ENCODE measurements at regions not wholly inside any gene's neighbourhood (a gene's known extent, or its start where the extent isn't known, plus 50 kb on each side); places are given as distances from the start of the nearest gene placed in this dataset.
A peak's percentile ranks its signal among the peaks of the same experiment; 100 is the strongest.
"Not testable (repeated sequence)": the region's sequence is repeated elsewhere in the genome, so short reads cannot be mapped to it uniquely, and the experiment has no call there.

DNA sequence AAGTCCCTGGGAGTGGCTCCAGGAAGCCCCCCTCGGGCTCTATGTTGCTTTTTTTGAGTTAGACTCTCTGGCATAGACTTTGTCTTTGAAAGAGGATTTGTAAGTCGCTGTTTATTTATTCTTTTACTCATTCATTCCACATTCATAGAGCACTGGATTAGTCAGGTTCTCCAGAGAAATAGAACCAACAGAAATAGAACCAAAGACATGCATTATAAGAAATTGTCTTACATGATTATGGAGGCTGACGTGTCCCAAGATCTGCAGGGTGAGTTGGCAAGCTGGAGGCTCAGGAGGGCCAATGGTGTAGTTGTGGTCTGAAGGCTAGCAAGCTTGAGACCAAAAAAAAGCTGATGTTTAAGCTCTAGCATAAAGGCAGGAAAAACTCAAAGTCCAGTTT lies 98.3 kb upstream of the CHD6 start:
- no peak for DNase-seq

DNA sequence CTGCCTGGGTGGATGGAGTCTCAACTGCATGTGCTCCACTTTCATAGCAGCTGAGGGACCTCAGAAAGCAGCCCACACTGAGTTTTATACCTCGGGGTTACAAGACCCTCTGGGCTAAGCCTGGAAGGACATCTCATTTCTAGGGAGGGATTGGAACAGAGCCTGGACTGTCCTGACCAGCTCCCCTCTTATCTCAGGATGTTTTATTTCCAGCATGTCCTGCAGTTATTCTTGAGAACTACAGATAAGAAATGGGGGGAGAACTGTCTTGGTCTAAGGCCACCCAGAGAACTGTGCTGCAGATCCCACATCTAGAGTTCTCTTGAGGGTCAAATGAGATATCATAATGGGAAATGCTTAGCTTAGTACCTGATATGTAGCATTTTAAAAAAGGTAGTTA lies 97.3 kb upstream of the CHD6 start:
- no peak for DNase-seq

GRCh38 chr20:41714030-41714429 lies 95.9 kb upstream of the CHD6 start:
- no peak for DNase-seq

DNA sequence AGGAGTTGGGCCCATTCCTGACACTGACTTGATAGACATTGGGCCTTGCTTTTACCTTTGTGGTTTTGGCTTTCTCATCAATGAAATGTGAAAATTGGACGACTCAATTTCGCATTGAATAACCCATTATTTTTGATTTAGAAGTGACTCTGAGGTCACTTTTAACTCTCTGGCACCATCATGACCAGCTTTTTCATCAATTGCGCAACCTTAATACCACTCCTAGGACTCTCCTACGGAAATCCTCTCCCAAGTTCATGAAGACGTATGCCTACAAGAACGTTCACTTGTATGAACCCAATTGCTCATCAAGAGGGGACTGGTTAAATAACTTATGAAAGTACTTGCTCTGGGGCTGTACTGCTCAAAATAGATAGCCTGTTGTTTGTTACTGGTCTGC lies 86.7 kb upstream of the CHD6 start:
- no peak for DNase-seq

GRCh38 chr20:41702647-41703046 lies 84.5 kb upstream of the CHD6 start:
- no peak for DNase-seq

DNA sequence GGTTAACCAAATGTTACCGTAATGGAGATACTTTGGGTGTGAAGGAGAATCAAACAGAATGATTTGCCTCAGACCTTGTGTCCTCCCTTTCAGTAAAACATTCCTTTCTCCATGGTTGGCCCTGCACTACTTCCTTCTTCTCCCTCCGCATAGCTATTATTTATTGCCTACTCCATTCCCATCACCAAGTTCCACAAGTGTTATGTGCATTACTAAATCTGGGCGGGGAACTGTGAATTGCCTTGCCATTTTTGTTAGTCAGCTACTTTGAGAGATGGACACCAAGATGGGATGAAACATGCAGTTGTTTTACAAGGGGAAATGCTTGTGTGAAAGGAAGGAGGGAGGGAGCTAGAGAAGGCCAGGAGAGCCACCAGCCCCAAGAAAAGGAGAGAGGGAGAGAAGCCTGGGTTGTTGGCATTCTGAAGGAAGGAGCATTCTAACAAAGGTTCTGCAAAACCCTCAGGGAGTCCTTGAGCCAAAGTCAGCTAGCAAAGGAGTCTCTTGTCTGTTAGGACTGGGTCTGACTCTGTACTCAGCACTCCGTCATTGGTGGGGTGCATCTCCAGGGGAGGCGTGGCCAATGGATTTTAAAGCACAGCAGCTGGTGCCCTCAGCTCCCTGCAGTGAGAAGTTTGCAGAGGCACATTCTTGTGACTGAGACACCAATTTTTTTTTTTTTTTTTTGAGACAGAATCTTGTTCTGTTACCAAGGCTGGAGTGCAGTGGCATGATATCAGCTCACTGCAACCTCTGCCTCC lies 83.6 kb upstream of the CHD6 start:
- DNase-seq, result no peak

- DNase-seq, result not testable (repeated sequence)
Observed at GRCh38 chr20:41699673-41700072, 81.5 kb upstream of the CHD6 start.

DNA sequence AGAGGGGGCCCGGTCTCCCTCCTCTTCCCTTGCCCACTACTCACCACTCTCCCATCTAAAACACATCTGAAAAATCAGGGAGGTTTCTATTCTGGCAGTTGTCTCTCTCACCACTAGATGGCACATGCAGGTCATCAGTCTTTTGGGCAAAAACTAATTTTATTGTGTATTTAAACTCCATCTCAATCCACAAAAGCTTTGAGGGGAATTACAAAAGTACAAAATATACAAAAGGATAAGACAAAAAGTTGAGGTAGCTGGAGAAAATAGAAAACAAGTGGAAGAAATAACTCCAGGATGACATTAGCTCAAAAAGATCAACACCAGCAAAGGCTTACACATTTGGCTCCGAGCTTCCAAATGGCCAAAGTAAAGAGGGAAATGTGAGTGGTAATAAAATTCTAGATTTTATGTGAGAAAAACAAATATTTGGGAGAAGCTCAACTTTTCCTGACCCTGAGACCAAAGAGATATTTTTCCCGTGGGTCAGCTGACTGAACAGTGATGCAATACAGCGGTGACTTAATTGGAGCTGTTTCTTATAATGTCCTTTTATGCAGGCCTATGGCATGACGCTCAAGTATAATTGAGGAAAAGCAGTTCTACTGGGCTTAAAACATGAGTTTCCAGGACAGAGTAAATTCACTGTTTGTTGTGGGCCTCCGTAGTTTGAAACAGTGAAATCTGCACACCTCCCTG lies 79.8 kb upstream of the CHD6 start:
- DNase-seq, result peak; percentile 26

GRCh38 chr20:41696428-41696827 lies 78.3 kb upstream of the CHD6 start:
- DNase-seq, result no peak

DNA sequence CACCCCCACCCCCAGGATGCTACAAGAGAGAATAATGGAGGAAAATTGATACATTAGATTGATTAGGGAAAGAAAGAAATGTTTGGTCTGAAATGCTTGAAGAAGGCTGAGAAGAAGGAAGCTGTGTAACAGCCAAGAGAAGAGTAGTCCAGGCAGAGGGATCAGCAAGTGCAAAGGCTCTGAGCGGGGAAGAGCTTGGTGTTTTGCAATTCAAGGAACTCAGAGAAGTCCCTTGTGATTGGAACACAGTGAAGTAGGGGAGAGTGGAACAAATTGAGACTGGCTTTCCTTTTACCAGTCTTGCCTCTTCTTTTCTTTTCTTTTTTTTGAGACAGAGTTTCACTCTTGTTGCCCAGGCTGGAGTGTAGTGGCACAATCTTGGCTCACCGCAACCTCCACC lies 76.6 kb upstream of the CHD6 start:
- no peak for DNase-seq

DNA sequence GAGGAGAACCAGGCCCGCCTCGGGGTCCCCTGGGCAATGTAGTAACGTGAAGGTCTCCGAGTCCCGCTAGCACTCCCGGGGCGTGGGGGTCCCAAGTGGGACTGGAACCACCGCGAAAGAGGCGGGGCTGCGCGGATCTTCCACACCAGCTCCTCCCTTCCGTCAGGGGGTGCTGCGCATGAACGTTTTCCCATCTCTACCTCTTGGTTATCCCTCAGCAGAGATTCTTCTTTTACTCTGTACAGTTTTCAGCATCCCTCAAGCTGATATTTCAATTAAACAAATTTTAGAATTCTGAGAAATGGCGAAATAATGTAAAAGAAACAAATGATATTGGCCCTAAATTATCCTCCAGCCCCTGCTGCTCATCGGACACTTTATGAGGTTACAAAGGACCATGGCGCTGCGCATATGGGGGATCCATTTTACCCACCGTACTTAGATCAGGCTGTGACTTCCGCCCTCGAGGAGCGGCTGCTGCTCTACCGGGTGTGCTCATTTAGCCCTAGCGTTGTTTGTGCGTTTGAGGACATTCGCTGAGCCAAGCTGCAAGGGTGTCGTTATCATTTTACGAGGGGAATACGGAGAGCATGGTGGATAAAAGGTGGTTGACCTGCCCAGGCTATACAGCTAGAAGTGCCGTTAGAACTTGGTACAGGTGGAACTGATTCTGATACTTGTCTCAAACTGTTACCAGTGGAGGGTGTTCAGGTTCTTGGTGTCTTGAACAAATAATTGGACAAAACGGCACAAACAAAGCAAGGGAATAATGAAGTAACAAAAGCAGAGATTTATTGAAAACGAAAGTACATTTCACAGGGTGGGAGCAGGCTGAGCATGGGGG lies 75.2 kb upstream of the CHD6 start:
- peak; percentile 90 for DNase-seq

DNA sequence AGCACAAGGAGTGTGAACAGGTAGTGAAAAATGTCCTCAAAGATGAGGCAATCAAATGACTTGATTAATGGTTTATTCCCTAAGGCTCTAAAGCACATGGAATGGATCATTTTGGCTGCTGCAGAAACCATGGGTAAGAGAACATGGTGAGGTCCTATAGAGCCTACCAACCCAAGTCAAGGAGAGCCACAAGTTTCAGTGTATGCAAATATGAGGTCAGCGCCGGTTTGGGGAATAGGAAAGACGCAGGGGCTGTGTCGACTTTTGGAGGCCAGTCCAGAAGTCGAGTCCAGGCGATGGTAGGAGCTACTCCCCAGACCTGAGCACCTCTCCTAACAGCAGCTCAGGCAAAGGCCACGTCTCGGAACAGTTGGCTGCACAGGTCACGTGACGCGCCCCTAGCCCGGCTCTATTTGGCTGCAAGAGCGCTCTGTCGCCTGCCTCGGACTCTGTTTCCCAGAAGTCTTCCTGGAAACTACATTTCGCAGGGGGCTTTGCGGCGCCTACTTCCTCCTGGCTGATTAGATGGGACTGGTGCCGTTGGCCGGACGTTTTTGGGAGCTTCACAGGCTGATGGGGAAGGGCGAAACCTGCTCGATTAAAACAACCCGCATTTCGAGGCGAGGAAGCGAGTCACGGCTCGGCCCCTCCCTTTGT lies 74.4 kb upstream of the CHD6 start:
- peak; percentile 60 for DNase-seq

- DNase-seq, result no peak
Observed at GRCh38 chr20:41691443-41691842, 73.3 kb upstream of the CHD6 start.

GRCh38 chr20:41690702-41691101 lies 72.5 kb upstream of the CHD6 start:
- no peak for DNase-seq

DNA sequence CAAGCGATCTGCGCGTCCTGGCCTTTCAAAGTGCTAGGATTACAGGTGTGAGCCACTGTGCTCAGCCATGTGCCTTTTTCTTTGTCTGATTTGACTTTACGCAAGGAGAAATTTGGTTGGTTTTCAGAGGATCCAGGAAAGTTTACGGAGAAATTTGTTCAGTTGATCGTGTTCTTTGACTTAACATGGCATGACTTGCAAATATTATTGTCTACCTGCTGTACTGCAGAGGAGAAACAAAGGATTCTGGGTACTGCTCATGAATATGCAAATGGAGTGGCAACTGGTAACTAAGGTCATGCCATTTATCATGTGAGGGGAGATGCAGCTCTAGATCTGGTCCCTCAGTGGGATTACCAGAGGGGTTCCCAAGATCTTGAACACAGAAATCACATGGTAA lies 68.8 kb upstream of the CHD6 start:
- no peak for DNase-seq

GRCh38 chr20:41685145-41685544 lies 67.0 kb upstream of the CHD6 start:
- DNase-seq, result not testable (repeated sequence)

GRCh38 chr20:41678799-41679198 lies 60.6 kb upstream of the CHD6 start:
- DNase-seq, result no peak

GRCh38 chr20:41672282-41672681 lies 54.1 kb upstream of the CHD6 start:
- no peak for DNase-seq

DNA sequence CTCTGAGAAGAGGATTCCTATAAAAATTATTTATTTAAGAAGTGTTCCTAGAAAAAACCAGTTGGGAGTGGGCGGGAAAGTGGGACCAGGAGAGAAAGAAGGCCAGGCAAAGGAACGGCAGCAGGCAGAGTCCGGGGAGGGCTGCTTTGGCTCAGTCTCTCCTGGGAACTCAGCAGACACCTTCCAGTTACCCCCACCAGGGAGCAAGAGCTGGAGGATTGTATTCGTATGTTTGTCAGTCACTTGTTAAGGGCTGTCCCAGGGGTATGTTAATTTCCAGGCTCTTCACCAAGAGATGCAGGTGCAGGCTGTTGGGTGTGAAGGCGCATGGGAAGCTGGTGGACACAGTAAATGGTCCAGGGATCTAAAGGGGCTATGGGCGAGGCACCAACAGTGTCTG lies 53.0 kb upstream of the CHD6 start:
- DNase-seq, result peak; percentile 82

DNA sequence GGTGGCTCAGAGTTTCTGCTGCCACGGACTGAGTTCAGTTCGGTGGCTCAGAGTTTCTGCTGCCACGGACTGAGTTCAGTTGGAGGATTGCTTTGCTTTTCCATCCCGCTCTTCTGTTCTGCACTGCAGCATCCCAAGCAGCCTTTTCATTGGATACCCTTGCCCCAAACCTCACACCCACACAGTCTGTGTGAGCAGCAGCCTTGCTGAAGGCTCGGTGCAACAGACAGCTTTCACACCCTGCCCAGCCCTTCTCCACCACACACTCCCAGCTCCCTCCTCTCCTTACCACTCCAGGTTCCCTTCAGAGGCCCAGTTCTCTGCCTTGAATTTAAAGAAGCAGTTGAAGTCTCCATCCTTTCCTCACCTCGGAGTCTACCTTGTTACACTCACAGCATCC lies 52.5 kb upstream of the CHD6 start:
- DNase-seq, result no peak

GRCh38 chr20:41669708-41670263 lies 51.6 kb upstream of the CHD6 start:
- no peak for DNase-seq

DNA sequence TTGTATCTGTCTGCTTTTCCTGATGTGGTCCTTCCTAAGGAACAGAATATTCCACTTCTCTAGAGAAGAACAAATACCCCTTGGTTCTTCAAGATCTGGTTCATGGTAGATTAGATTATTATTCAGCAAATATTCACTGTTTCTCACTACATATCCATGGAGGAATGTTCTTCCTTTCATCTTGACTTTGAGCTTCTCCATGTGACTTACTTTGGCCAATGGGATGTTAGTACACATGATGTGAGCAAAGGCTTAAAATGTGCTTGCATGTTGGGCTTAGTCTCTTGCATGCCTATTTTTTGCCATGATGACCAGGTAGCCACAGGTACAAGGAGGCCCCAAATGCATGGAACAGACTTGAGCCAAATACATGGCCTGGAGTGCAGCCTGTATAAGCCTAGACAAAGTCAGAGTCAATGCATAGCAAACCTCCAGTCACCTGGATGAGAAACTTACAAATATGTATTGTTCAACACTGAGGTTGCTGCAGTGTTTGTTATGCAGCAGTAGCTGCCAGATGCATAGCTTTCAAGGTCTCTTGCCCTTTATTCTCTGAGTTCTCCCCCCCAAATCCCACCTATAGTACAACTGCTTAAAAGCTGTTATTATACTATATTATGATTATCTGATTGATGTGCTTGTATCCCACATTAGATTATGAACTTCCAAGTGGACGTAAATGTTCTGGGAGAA lies 50.0 kb upstream of the CHD6 start:
- DNase-seq, result no peak
